ENCODE measurements at regions not wholly inside any gene's neighbourhood (a gene's known extent, or its start where the extent isn't known, plus 50 kb on each side); places are given as distances from the start of the nearest gene placed in this dataset.

DNA sequence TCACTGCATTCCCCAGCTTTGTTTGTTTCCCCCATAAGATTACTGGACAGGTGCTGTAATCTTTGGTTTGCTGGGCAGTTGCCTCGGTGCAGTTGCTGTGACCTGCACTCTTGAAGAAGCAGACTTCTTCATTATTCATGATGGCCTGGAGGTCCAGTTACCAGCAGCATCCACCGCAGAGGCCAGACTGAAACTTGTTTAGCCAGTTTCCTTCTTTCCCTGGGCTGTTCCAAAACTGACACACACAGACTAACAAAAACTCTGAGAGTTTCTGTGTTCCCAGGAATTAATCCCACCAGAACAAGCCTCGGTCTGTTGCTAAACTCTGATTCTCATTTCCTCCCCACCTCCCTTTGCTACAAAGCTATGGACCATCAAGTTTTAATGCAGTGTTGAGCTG lies 144.1 kb downstream of the QRSL1 start:
- peaks cover 0 to 4% (median 0%) of the 10 kb centered on the region in 4 donors for H3K9me3 ChIP-seq
- no peak for DNase-seq
- no peak overlapping the region for H3K4me3 ChIP-seq
- H3K27me3 ChIP-seq, result no peaks in the 10 kb centered on the region
- no peaks in the 10 kb centered on the region for H3K4me1 ChIP-seq
- TF ChIP-seq, protein P1, sequence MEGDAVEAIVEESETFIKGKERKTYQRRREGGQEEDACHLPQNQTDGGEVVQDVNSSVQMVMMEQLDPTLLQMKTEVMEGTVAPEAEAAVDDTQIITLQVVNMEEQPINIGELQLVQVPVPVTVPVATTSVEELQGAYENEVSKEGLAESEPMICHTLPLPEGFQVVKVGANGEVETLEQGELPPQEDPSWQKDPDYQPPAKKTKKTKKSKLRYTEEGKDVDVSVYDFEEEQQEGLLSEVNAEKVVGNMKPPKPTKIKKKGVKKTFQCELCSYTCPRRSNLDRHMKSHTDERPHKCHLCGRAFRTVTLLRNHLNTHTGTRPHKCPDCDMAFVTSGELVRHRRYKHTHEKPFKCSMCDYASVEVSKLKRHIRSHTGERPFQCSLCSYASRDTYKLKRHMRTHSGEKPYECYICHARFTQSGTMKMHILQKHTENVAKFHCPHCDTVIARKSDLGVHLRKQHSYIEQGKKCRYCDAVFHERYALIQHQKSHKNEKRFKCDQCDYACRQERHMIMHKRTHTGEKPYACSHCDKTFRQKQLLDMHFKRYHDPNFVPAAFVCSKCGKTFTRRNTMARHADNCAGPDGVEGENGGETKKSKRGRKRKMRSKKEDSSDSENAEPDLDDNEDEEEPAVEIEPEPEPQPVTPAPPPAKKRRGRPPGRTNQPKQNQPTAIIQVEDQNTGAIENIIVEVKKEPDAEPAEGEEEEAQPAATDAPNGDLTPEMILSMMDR (IDR thresholded peaks at IDR 0.05), result no peak
- no peak for TF ChIP-seq POLR2A (IDR thresholded peaks at IDR 0.05)
- H3K27ac ChIP-seq, result no peak overlapping the region
- no peaks in the 10 kb centered on the region for H3K36me3 ChIP-seq

GRCh38 chr6:106772270-106773142 lies 143.1 kb downstream of the QRSL1 start:
- H3K9me3 ChIP-seq, result peaks cover 0 to 4% (median 0%) of the 10 kb centered on the region in 4 donors
- H3K27me3 ChIP-seq, result no peaks in the 10 kb centered on the region
- DNase-seq, result no peak
- no peaks in the 10 kb centered on the region for H3K36me3 ChIP-seq
- TF ChIP-seq, protein P1 (IDR thresholded peaks at IDR 0.05), result no peak
- TF ChIP-seq POLR2A (IDR thresholded peaks at IDR 0.05), result no peak
- H3K4me1 ChIP-seq, result no peaks in the 10 kb centered on the region
- no peak overlapping the region for H3K27ac ChIP-seq
- H3K4me3 ChIP-seq, result no peak overlapping the region

DNA sequence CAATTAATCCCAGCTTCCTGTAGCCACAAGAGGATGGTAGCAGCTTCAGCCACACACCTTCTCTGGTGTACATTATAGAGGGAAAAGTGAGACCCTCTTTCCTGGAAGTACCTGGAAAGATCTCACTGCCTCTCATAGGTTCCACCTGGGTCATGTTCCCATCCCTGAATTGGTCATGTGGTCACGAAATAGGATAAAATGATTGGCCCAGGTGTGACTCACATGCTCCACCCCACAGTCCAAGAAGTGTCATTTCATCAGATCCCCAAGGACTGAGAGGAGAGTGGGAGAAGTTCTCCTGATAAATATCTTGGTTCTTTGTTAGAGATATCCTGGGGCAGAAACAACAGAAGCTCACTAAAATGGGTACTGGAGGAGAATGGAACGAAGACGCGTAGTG lies 142.4 kb downstream of the QRSL1 start:
- no peaks in the 10 kb centered on the region for H3K4me1 ChIP-seq

DNA sequence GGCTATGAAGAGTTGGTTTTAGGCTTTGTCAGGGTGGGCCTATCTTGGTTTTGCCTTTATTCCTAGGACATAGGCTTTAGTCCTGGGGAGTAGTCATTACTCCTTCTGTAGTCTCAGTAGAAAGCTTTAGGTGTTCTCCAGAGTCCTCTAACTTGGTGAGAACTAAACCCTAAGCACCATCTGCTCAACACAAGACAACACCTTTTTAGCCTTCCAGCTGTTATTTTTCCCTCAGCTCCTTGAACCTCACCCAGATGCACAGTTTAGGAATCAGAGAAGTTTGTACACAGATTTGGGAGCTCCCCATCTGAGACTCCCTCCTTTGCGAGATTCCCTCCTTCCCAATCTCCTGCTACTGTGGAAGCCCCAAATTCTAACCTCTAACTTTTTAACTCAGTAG lies 141.3 kb downstream of the QRSL1 start:
- no peak overlapping the region for H3K27ac ChIP-seq

More for the DNA sequence above, 142.4 kb downstream of the QRSL1 start:
- TF ChIP-seq, protein P1 (IDR thresholded peaks at IDR 0.05), result no peak
- no peak for TF ChIP-seq POLR2A (IDR thresholded peaks at IDR 0.05)
- Histone ChIP-seq H3K9me3 (peaks cover 0 to 4% (median 0%) of the 10 kb centered on the region in 4 donors), H3K27ac (no peak overlapping the region), H3K27me3 (no peaks in the 10 kb centered on the region), H3K36me3 (no peaks in the 10 kb centered on the region), H3K4me3 (no peak overlapping the region)
- DNase-seq, result no peak

DNA sequence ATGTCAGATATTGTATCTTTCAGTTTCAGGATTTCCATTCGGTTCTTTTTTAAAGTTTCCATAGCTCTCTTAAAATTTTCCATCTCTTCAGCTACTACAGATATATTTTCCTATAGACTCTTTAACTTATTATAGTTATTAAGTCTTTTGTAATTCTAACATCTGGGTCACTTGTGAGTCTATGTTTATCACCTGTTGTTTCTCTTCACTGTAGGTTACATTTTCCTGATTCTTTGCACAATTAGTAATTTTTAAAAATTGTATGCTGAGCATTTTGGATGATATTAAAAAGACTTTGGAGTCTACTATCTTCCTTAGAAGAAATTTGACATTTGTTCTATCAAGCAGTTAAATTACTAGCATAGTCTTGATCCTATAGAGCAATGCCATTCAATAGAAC lies 140.7 kb downstream of the QRSL1 start:
- H3K27me3 ChIP-seq, result no peaks in the 10 kb centered on the region
- no peaks in the 10 kb centered on the region for H3K36me3 ChIP-seq
- no peak for TF ChIP-seq POLR2A (IDR thresholded peaks at IDR 0.05)
- TF ChIP-seq, protein P1 (IDR thresholded peaks at IDR 0.05), result no peak
- no peak overlapping the region for H3K4me3 ChIP-seq
- H3K4me1 ChIP-seq, result no peaks in the 10 kb centered on the region
- H3K27ac ChIP-seq, result no peak overlapping the region
- peaks cover 0 to 4% (median 0%) of the 10 kb centered on the region in 4 donors for H3K9me3 ChIP-seq
- no peak for DNase-seq

More for the DNA sequence above, 141.3 kb downstream of the QRSL1 start:
- H3K27me3 ChIP-seq, result no peaks in the 10 kb centered on the region
- H3K4me1 ChIP-seq, result no peaks in the 10 kb centered on the region
- no peak overlapping the region for H3K4me3 ChIP-seq
- H3K9me3 ChIP-seq, result peaks cover 0 to 4% (median 0%) of the 10 kb centered on the region in 4 donors
- no peak for TF ChIP-seq POLR2A (IDR thresholded peaks at IDR 0.05)
- TF ChIP-seq, protein P1 (IDR thresholded peaks at IDR 0.05), result no peak
- no peaks in the 10 kb centered on the region for H3K36me3 ChIP-seq
- no peak for DNase-seq

Measured in Peyer's patch (tissue), 4 donors.